ENCODE measurements at regions not wholly inside any gene's neighbourhood (a gene's known extent, or its start where the extent isn't known, plus 50 kb on each side); places are given as distances from the start of the nearest gene placed in this dataset.

- no peak for TF ChIP-seq EZH2 (IDR thresholded peaks at IDR 0.05)
- peak; percentile 44 for TF ChIP-seq CTCF (IDR thresholded peaks at IDR 0.05)
- TF ChIP-seq EZH2phosphoT487 (IDR thresholded peaks at IDR 0.05), result no peak
Observed at GRCh38 chrX:51802917-51803688, 59.9 kb downstream of the GSPT2 start.

Measured in neural progenitor cell (in vitro differentiated cells).